GM12878 (cell line): ENCODE measurements at regions not wholly inside any gene's neighbourhood (a gene's known extent, or its start where the extent isn't known, plus 50 kb on each side); places are given as distances from the start of the nearest gene placed in this dataset.

Experiments used
- ATAC-seq: fragments of 200-7000 bp; cut with Tn5 transposase; 3 replicates; pipeline ENCODE4 v1.9.1; 2020; ENCODE audit warnings: mild to moderate bottlenecking, moderate library complexity
- BruUV-seq: library from RNA; stranded (reverse); fragments of 400-500 nt; replicated peaks from 2 replicates; lab custom pipeline; 2021; lab: Mats Ljungman, UMichigan
- CTCF ChIA-PET: fragments of 300-600 bp; sonication (Branson Sonifier 250); formaldehyde crosslinking; extraction: SDS; loops from one replicate; lab custom pipeline; 2021; ENCODE audit warnings: inconsistent platforms; lab: Yijun Ruan, JAX
- POLR2A ChIA-PET: fragments of 350-600 bp; formaldehyde crosslinking; extraction: SDS; loops from one replicate; lab custom pipeline; 2021; ENCODE audit warnings: inconsistent platforms; lab: Charles Lee
- RAD21 ChIA-PET: fragments of 300-600 bp; sonication (Branson Sonifier 250); formaldehyde crosslinking; loops from one replicate; lab custom pipeline; 2023; ENCODE audit warnings: antibody characterized with exemption; ENCODE audit not compliant: unreplicated experiment; lab: Charles Lee
- SMC1A ChIA-PET: fragments of 300-600 bp; sonication (Branson Sonifier 250); formaldehyde crosslinking; loops from one replicate; lab custom pipeline; 2023; ENCODE audit not compliant: unreplicated experiment, uncharacterized antibody; lab: Charles Lee
- DNase-seq: peaks from one replicate; pipeline ENCODE4 v3.0.0-alpha.2; 2011; ENCODE audit warnings: low read depth, low spot score
- FAIRE-seq: peaks from 3 replicates; lab custom pipeline; 2011; peaks lifted over from hg19 to GRCh38; lab: Jason Lieb, UNC
- H2AFZ ChIP-seq: 2 replicates; pipeline ENCODE4 v1.6.0; 2011; ENCODE audit warnings: low read depth, low read length, control low read depth; ENCODE audit not compliant: control insufficient read depth
- H3K27ac ChIP-seq: 2 replicates; pipeline ENCODE4 v1.5.1; 2011; ENCODE audit warnings: control low read depth; ENCODE audit not compliant: control insufficient read depth, insufficient read depth
- H3K27me3 ChIP-seq, 2 experiments: replicated peaks in 1 of 2; 2 replicates each; pipeline versions ENCODE4 v1.6.0 to v1.6.1; 2011; ENCODE audit warnings: low read length in 1 of 2; ENCODE audit not compliant: control insufficient read depth in 2 of 2, insufficient read depth in 2 of 2
- H3K36me3 ChIP-seq, 2 experiments: 2 replicates each; pipeline ENCODE4 v1.5.1; 2011; ENCODE audit warnings: low read length in 1 of 2; ENCODE audit not compliant: control insufficient read depth in 2 of 2, insufficient read depth in 2 of 2
- H3K4me1 ChIP-seq: 2 replicates; pipeline ENCODE4 v1.6.1; 2011; ENCODE audit warnings: mild to moderate bottlenecking, low read length, moderate library complexity, mixed read lengths; ENCODE audit not compliant: control insufficient read depth, insufficient read depth
- H3K4me2 ChIP-seq: 2 replicates; pipeline ENCODE4 v1.6.0; 2011; ENCODE audit warnings: control low read depth; ENCODE audit not compliant: control insufficient read depth, insufficient read depth
- H3K4me3 ChIP-seq: fragments of 200-600 bp; sonication (generic); 2 replicates; pipeline ENCODE4 v1.5.1; 2016
- H3K79me2 ChIP-seq: 2 replicates; pipeline ENCODE4 v1.6.0; 2011; ENCODE audit warnings: low read length; ENCODE audit not compliant: control insufficient read depth, insufficient read depth
- H3K9ac ChIP-seq: 2 replicates; pipeline ENCODE4 v1.8.0; 2011; ENCODE audit warnings: low read length, control low read depth, mixed read lengths; ENCODE audit not compliant: control insufficient read depth, insufficient read depth
- H3K9me3 ChIP-seq: replicated peaks from 3 replicates; pipeline ENCODE4 v1.5.1; 2011; ENCODE audit warnings: mild to moderate bottlenecking, low read length; ENCODE audit not compliant: control insufficient read depth, insufficient read depth
- H4K20me1 ChIP-seq: 2 replicates; pipeline ENCODE4 v1.6.0; 2011; ENCODE audit not compliant: control insufficient read depth, insufficient read depth
- BRCA1 ChIP-seq: IDR thresholded peaks from 2 replicates; pipeline ENCODE4 v1.6.1; 2011; ENCODE audit warnings: low read depth, low read length, improper control_type of control experiment
- CHD2 ChIP-seq: IDR thresholded peaks from 2 replicates; pipeline ENCODE4 v1.6.1; 2011; ENCODE audit warnings: low read depth, low read length, improper control_type of control experiment, borderline replicate concordance
- CHD4 ChIP-seq: fragments of 200-600 bp; sonication (generic); IDR thresholded peaks from 2 replicates; pipeline ENCODE4 v1.6.1; 2016; ENCODE audit warnings: mild to moderate bottlenecking
- HDAC6 ChIP-seq: fragments of 200-600 bp; sonication (generic); IDR thresholded peaks from one replicate; pipeline ENCODE4 v1.8.0; 2017; ENCODE audit warnings: antibody characterized with exemption; ENCODE audit not compliant: unreplicated experiment
- IKZF2 ChIP-seq, 2 experiments: fragments of 450-650 bp; IDR thresholded peaks; 2 replicates each; pipeline ENCODE4 v1.6.1; 2017; ENCODE audit warnings: mild to moderate bottlenecking in 2 of 2, moderate library complexity in 2 of 2
- KLF5 ChIP-seq: fragments of 450-650 bp; IDR thresholded peaks from 2 replicates; pipeline ENCODE4 v1.6.1; 2014; ENCODE audit warnings: mild to moderate bottlenecking; ENCODE audit not compliant: partially characterized antibody
- MXI1 ChIP-seq: fragments of 150-350 bp; IDR thresholded peaks from 2 replicates; pipeline ENCODE4 v1.6.1; 2011; ENCODE audit warnings: low read depth, mild to moderate bottlenecking, inconsistent platforms, low read length, improper control_type of control experiment
- MYB ChIP-seq: fragments of 150-350 bp; IDR thresholded peaks from 2 replicates; pipeline ENCODE4 v1.6.1; 2014; ENCODE audit warnings: mild to moderate bottlenecking, low read depth, low read length, borderline replicate concordance
- NR2C2 ChIP-seq: IDR thresholded peaks from 2 replicates; pipeline ENCODE4 v1.6.1; 2011; ENCODE audit warnings: borderline replicate concordance, low read depth; ENCODE audit not compliant: control insufficient read depth, insufficient read length
- SMAD1 ChIP-seq: fragments of 450-650 bp; IDR thresholded peaks from 2 replicates; pipeline ENCODE4 v1.6.1; 2018; ENCODE audit warnings: mild to moderate bottlenecking, low read depth; ENCODE audit not compliant: partially characterized antibody
- SRF ChIP-seq, 2 experiments: IDR thresholded peaks; 2 replicates each; pipeline ENCODE4 v1.6.1; 2011; ENCODE audit warnings: low read depth in 2 of 2, low read length in 2 of 2, mild to moderate bottlenecking in 1 of 2, moderate library complexity in 1 of 2
- TCF3 ChIP-seq: IDR thresholded peaks from 2 replicates; pipeline ENCODE4 v1.6.1; 2012; ENCODE audit warnings: low read depth, mild to moderate bottlenecking, low read length, borderline replicate concordance; ENCODE audit not compliant: insufficient read depth
- ZNF217 ChIP-seq: fragments of 450-650 bp; IDR thresholded peaks from 2 replicates; pipeline ENCODE4 v1.6.1; 2017; ENCODE audit warnings: antibody characterized with exemption, mild to moderate bottlenecking
- WGBS: methylation state at CpG from one replicate; pipeline ENCODE4 v1.1.6; 2016; ENCODE audit warnings: low lambda C conversion rate; ENCODE audit not compliant: insufficient replicate concordance, insufficient coverage; ENCODE audit errors: missing lambda C conversion rate; 5-methylcytosine and 5-hydroxymethylcytosine counted together
- in situ Hi-C: fragments of 300-500 bp; cut with MboI; formaldehyde crosslinking; loops from 9 replicates; pipeline ENCODE4 v1.14.3; 2018; ENCODE audit warnings: mixed read lengths
- intact Hi-C: fragments of 100-400 bp; cut with micrococcal nuclease; formaldehyde crosslinking; loops from one replicate; pipeline ENCODE4 v1.14.2; 2022; ENCODE audit not compliant: unreplicated experiment
- TF ChIP-seq, protein P1 (sequence below): fragments of 450-650 bp; formaldehyde crosslinking; IDR thresholded peaks from 2 replicates; pipeline ENCODE4 v1.5.0; 2022; ENCODE audit warnings: mild to moderate bottlenecking, missing genetic modification characterization
- TF ChIP-seq, protein P2 (sequence below): fragments of 450-650 bp; IDR thresholded peaks from 2 replicates; pipeline ENCODE4 v1.6.1; 2016; ENCODE audit warnings: mild to moderate bottlenecking
- TF ChIP-seq, protein P3 (sequence below): fragments of 450-650 bp; IDR thresholded peaks from 2 replicates; pipeline ENCODE4 v1.6.1; 2017; ENCODE audit warnings: mild to moderate bottlenecking, moderate library complexity

DNA sequence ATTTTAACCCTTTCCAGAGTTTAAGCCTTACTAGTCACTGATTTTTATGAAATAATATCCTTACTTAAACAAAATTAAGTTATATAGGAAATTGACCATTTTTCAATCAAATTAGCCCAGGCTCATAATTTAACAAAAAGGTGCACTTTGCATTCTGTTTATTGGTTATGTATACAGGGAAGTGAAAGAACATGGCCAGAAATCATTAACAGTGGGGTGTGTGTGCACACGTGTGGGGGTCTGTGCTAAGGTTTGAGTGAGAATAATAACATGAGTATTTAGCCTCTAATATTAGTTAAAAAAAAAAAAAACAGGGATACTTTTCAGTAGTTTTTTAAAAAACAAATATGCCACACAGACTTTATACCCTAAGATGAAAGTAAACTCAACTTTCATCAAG, 510.5 kb upstream of the PFKP start:
- POLR2A ChIA-PET: no interaction called here
- no peak for FAIRE-seq

More for the DNA sequence above, 510.5 kb upstream of the PFKP start:
- DNase-seq: no peak
- Histone ChIP-seq H3K36me3 (no peaks in the 10 kb centered on the region), H3K4me2 (no peak overlapping the region), H4K20me1 (no peaks in the 10 kb centered on the region), H3K9ac (no peak overlapping the region)
- in situ Hi-C loops: no loop called here
- CTCF ChIA-PET: no interaction called here
- RAD21 ChIA-PET: no interaction called here
- SMC1A ChIA-PET: no interaction called here
- TF ChIP-seq MYB: no peak
- TF ChIP-seq, protein P1, sequence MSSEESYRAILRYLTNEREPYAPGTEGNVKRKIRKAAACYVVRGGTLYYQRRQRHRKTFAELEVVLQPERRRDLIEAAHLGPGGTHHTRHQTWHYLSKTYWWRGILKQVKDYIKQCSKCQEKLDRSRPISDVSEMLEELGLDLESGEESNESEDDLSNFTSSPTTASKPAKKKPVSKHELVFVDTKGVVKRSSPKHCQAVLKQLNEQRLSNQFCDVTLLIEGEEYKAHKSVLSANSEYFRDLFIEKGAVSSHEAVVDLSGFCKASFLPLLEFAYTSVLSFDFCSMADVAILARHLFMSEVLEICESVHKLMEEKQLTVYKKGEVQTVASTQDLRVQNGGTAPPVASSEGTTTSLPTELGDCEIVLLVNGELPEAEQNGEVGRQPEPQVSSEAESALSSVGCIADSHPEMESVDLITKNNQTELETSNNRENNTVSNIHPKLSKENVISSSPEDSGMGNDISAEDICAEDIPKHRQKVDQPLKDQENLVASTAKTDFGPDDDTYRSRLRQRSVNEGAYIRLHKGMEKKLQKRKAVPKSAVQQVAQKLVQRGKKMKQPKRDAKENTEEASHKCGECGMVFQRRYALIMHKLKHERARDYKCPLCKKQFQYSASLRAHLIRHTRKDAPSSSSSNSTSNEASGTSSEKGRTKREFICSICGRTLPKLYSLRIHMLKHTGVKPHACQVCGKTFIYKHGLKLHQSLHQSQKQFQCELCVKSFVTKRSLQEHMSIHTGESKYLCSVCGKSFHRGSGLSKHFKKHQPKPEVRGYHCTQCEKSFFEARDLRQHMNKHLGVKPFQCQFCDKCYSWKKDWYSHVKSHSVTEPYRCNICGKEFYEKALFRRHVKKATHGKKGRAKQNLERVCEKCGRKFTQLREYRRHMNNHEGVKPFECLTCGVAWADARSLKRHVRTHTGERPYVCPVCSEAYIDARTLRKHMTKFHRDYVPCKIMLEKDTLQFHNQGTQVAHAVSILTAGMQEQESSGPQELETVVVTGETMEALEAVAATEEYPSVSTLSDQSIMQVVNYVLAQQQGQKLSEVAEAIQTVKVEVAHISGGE (CRISPR knock-in tag): no peak
- no peak for TF ChIP-seq TCF3
- no peak for TF ChIP-seq CHD4
- TF ChIP-seq KLF5: no peak
- TF ChIP-seq NR2C2: no peak
- TF ChIP-seq HDAC6: no peak
- no peak for TF ChIP-seq MXI1
- TF ChIP-seq, protein P2, sequence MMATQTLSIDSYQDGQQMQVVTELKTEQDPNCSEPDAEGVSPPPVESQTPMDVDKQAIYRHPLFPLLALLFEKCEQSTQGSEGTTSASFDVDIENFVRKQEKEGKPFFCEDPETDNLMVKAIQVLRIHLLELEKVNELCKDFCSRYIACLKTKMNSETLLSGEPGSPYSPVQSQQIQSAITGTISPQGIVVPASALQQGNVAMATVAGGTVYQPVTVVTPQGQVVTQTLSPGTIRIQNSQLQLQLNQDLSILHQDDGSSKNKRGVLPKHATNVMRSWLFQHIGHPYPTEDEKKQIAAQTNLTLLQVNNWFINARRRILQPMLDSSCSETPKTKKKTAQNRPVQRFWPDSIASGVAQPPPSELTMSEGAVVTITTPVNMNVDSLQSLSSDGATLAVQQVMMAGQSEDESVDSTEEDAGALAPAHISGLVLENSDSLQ: no peak
- TF ChIP-seq BRCA1: no peak
- no peak for TF ChIP-seq ZNF217
- no peak for TF ChIP-seq SMAD1
- TF ChIP-seq CHD2: no peak
- no peak for TF ChIP-seq IKZF2 (IDR thresholded peaks at IDR 0.05)
- TF ChIP-seq, protein P3, sequence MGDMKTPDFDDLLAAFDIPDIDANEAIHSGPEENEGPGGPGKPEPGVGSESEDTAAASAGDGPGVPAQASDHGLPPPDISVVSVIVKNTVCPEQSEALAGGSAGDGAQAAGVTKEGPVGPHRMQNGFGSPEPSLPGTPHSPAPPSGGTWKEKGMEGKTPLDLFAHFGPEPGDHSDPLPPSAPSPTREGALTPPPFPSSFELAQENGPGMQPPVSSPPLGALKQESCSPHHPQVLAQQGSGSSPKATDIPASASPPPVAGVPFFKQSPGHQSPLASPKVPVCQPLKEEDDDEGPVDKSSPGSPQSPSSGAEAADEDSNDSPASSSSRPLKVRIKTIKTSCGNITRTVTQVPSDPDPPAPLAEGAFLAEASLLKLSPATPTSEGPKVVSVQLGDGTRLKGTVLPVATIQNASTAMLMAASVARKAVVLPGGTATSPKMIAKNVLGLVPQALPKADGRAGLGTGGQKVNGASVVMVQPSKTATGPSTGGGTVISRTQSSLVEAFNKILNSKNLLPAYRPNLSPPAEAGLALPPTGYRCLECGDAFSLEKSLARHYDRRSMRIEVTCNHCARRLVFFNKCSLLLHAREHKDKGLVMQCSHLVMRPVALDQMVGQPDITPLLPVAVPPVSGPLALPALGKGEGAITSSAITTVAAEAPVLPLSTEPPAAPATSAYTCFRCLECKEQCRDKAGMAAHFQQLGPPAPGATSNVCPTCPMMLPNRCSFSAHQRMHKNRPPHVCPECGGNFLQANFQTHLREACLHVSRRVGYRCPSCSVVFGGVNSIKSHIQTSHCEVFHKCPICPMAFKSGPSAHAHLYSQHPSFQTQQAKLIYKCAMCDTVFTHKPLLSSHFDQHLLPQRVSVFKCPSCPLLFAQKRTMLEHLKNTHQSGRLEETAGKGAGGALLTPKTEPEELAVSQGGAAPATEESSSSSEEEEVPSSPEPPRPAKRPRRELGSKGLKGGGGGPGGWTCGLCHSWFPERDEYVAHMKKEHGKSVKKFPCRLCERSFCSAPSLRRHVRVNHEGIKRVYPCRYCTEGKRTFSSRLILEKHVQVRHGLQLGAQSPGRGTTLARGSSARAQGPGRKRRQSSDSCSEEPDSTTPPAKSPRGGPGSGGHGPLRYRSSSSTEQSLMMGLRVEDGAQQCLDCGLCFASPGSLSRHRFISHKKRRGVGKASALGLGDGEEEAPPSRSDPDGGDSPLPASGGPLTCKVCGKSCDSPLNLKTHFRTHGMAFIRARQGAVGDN: no peak
- TF ChIP-seq SRF (IDR thresholded peaks at IDR 0.05; ENCODE audit: low read depth in 2 of 2, low read length in 2 of 2): no peak
- TF ChIP-seq, all 136 proteins: peak for 0
- no peak for ATAC-seq
- WGBS: 0% methylated on average over 1 of the region's 1 CpG
- H3K9me3 ChIP-seq: no peaks in the 10 kb centered on the region
- no peak overlapping the region for H3K27ac ChIP-seq
- no TSS peak for BruUV-seq
- H3K79me2 ChIP-seq: no peaks in the 10 kb centered on the region
- H2AFZ ChIP-seq: no peak overlapping the region
- no peaks in the 10 kb centered on the region for H3K27me3 ChIP-seq
- intact Hi-C loops: no loop called here
- H3K4me1 ChIP-seq: no peaks in the 10 kb centered on the region
- no peak overlapping the region for H3K4me3 ChIP-seq
